ENCODE measurements at regions not wholly inside any gene's neighbourhood (a gene's known extent, or its start where the extent isn't known, plus 50 kb on each side); places are given as distances from the start of the nearest gene placed in this dataset.

DNA sequence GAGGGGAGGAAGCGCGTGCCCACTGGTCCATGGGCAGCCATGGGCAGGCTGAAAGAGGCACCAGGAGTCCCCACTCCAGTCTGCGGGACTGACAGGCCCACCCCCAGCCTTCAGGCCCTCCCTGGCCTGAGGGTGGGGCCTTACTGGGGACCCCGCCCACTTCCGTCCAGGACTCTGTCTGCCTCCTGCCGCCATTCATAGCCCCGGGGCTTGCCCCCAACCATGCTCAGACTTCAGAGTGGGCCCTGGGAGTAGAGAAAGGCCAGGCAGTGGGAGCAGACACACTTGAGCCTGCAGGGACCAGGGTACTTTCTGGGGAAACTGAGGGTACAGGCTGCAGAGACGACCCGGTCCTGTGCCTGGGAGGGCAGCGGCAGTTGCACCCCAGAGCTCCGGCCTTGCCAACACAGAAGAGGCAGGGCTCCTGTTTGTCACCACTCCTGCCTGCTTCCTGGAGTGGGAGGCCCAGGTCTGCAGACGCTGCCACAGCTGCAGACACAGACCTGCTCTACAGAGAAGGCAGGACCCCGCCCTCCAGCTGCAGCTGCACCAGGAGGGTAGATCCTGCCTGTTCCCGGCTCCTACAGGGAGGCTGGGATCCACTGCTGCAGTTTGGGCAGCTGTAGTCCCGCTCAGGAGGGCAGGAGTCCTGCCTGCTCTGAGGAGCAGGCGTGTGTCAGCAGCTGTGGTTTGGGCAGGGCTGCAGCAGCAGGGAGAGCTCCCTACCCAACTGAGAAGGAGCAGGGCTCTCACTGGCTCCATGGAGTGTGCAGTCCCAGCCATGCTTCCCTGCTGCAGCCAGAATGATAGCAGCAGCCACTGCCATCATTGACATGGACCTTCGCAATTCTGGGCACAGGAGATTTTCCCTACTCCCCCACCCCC is 387.9 kb upstream of the ANO3 start:
- no peak overlapping the region for H3K27ac Mint-ChIP-seq

DNA sequence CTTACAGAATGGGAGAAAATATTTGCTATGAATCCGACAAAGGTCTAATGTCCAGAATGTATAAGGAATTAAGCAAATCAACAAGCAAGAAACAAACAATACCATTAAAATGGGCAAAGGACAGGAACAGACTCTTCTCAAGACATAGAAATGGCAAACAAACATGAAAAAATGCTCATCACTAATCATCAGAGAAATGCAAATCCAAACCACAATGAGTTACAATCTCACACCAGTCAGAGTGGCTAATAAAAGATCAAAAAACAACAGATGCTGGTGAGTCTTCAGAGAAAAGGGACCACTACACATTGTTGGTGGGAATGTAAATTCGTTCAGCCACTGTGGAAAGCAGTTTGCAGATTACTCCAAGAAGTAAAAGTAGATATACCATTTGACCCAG is 382.0 kb upstream of the ANO3 start:
- DNase-seq: no peak

More for the DNA sequence above, 387.9 kb upstream of the ANO3 start:
- H3K27ac ChIP-seq (ENCODE audit: insufficient read depth, low read length, poor library complexity, severe bottlenecking): no peak overlapping the region
- Mint-ChIP-seq H3K27me3 (no peaks in the 10 kb centered on the region), H3K9me3 (peaks cover 0 to 16% (median 5%) of the 10 kb centered on the region in 7 donors), H3K36me3 (no peaks in the 10 kb centered on the region), H3K4me1 (no peaks in the 10 kb centered on the region), H3K4me3 (no peak overlapping the region)
- no peaks in the 10 kb centered on the region for H3K27me3 ChIP-seq (ENCODE audit: control insufficient read depth, insufficient read depth, low read length)
- no peaks in the 10 kb centered on the region for H3K36me3 ChIP-seq (ENCODE audit: control insufficient read depth, insufficient read depth, low read length)
- no peaks in the 10 kb centered on the region for H3K9me3 ChIP-seq (ENCODE audit: control insufficient read depth in 2 of 2, low read length in 2 of 2)
- ATAC-seq (ENCODE audit: low read depth in 2 of 2) (no peak), DNase-seq (no peak)
- H3K4me1 ChIP-seq (ENCODE audit: control insufficient read depth, insufficient read depth, low read length, poor library complexity, severe bottlenecking): no peaks in the 10 kb centered on the region
- no peak overlapping the region for H3K4me3 ChIP-seq (ENCODE audit: low read depth, low read length)

DNA sequence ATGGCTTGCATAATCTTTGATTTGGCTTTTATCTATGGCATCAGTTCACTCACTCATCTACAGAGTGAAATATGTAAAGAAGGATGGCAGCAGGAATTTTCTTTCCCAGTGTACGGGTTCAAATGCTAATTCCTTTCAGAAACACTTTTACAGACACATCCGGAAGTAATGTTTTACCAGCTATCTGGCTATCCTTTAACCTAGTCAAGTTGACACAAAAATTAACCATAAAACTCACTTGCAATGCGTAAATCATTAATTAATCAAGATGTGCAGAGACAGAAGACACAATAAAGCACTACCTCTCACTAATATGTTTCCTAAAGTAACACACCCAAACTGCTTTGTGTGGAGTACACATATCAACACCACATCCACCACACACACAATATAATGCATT is 378.9 kb upstream of the ANO3 start:
- Histone ChIP-seq H3K27ac (ENCODE audit: insufficient read depth, low read length, poor library complexity, severe bottlenecking) (no peak overlapping the region), H3K36me3 (ENCODE audit: control insufficient read depth, insufficient read depth, low read length) (no peaks in the 10 kb centered on the region), H3K27me3 (ENCODE audit: control insufficient read depth, insufficient read depth, low read length) (no peaks in the 10 kb centered on the region), H3K9me3 (ENCODE audit: control insufficient read depth in 2 of 2, low read length in 2 of 2) (peaks cover 0 to 4% of the 10 kb centered on the region in 2 experiments), H3K4me1 (ENCODE audit: control insufficient read depth, insufficient read depth, low read length, poor library complexity, severe bottlenecking) (no peaks in the 10 kb centered on the region), H3K4me3 (ENCODE audit: low read depth, low read length) (no peak overlapping the region)
- H3K4me3 Mint-ChIP-seq: no peak overlapping the region
- H3K4me1 Mint-ChIP-seq: no peaks in the 10 kb centered on the region
- H3K27ac Mint-ChIP-seq: no peak overlapping the region
- H3K9me3 Mint-ChIP-seq: peaks cover 0 to 29% (median 5%) of the 10 kb centered on the region in 7 donors
- no peaks in the 10 kb centered on the region for H3K27me3 Mint-ChIP-seq
- no peak for ATAC-seq (ENCODE audit: low read depth in 2 of 2)
- DNase-seq: no peak
- H3K36me3 Mint-ChIP-seq: no peaks in the 10 kb centered on the region

More for the DNA sequence above, 382.0 kb upstream of the ANO3 start:
- Histone ChIP-seq H3K4me3 (ENCODE audit: low read depth, low read length) (no peak overlapping the region), H3K36me3 (ENCODE audit: control insufficient read depth, insufficient read depth, low read length) (no peaks in the 10 kb centered on the region), H3K9me3 (ENCODE audit: control insufficient read depth in 2 of 2, low read length in 2 of 2) (peaks cover 0 to 2% of the 10 kb centered on the region in 2 experiments), H3K27ac (ENCODE audit: insufficient read depth, low read length, poor library complexity, severe bottlenecking) (no peak overlapping the region), H3K27me3 (ENCODE audit: control insufficient read depth, insufficient read depth, low read length) (no peaks in the 10 kb centered on the region), H3K4me1 (ENCODE audit: control insufficient read depth, insufficient read depth, low read length, poor library complexity, severe bottlenecking) (no peaks in the 10 kb centered on the region)
- H3K27ac Mint-ChIP-seq: no peak overlapping the region
- H3K4me3 Mint-ChIP-seq: no peak overlapping the region
- peaks cover 0 to 20% (median 8%) of the 10 kb centered on the region in 7 donors for H3K9me3 Mint-ChIP-seq
- ATAC-seq (ENCODE audit: low read depth in 2 of 2): no peak
- H3K27me3 Mint-ChIP-seq: no peaks in the 10 kb centered on the region
- H3K4me1 Mint-ChIP-seq: no peaks in the 10 kb centered on the region
- H3K36me3 Mint-ChIP-seq: no peaks in the 10 kb centered on the region

DNA sequence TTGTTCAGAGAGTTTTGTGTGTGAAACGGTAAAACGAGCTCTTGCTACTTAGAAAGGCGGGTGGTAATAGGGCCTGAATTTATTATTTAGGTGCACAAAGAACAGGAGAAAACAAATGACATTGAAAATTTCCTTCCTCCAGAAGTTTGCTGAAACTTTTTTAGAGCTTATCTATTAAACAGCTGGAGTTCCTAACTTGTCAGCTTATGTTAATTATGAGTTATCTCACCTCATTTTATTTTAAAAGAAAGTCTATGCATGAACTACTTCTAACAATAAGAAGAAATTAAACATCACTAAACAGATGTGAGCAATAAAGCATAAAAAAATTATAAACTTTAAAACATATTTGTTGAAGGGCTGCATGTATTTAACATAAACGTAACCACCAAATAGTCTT is 373.9 kb upstream of the ANO3 start:
- Histone ChIP-seq H3K27me3 (ENCODE audit: control insufficient read depth, insufficient read depth, low read length) (no peaks in the 10 kb centered on the region), H3K36me3 (ENCODE audit: control insufficient read depth, insufficient read depth, low read length) (no peaks in the 10 kb centered on the region), H3K27ac (ENCODE audit: insufficient read depth, low read length, poor library complexity, severe bottlenecking) (no peak overlapping the region), H3K4me1 (ENCODE audit: control insufficient read depth, insufficient read depth, low read length, poor library complexity, severe bottlenecking) (no peaks in the 10 kb centered on the region), H3K9me3 (ENCODE audit: control insufficient read depth in 2 of 2, low read length in 2 of 2) (peaks cover 0 to 7% of the 10 kb centered on the region in 2 experiments), H3K4me3 (ENCODE audit: low read depth, low read length) (no peak overlapping the region)
- Mint-ChIP-seq H3K36me3 (no peaks in the 10 kb centered on the region), H3K4me3 (no peak overlapping the region), H3K27ac (no peak overlapping the region), H3K9me3 (peaks cover 0 to 28% (median 5%) of the 10 kb centered on the region in 7 donors), H3K4me1 (no peaks in the 10 kb centered on the region), H3K27me3 (no peaks in the 10 kb centered on the region)
- DNase-seq (no peak), ATAC-seq (ENCODE audit: low read depth in 2 of 2) (no peak)

DNA sequence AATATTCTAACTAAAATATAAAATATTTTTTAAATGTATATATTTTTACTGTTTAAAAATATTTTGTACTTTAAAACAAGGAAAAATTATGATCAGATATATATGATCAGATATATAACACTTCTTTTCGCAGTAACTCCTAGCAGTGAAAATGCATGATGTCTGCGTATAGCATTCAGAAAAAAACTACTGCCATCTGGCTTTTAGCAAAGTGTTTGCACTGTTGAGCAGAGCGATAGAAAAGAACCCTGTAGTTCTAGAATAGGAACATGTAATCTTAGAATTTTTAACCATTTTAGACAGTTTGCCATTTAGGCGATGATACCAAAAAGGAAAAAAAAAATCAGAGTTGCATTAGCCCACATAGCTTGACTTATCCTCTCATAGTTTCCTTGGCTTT is 370.4 kb upstream of the ANO3 start:
- Histone ChIP-seq H3K4me3 (ENCODE audit: low read depth, low read length) (no peak overlapping the region), H3K36me3 (ENCODE audit: control insufficient read depth, insufficient read depth, low read length) (no peaks in the 10 kb centered on the region), H3K4me1 (ENCODE audit: control insufficient read depth, insufficient read depth, low read length, poor library complexity, severe bottlenecking) (no peaks in the 10 kb centered on the region), H3K27me3 (ENCODE audit: control insufficient read depth, insufficient read depth, low read length) (no peaks in the 10 kb centered on the region), H3K27ac (ENCODE audit: insufficient read depth, low read length, poor library complexity, severe bottlenecking) (no peak overlapping the region), H3K9me3 (ENCODE audit: control insufficient read depth in 2 of 2, low read length in 2 of 2) (peaks cover 0 to 8% of the 10 kb centered on the region in 2 experiments)
- H3K9me3 Mint-ChIP-seq: peaks cover 0 to 17% (median 6%) of the 10 kb centered on the region in 7 donors
- H3K4me3 Mint-ChIP-seq: no peak overlapping the region
- H3K4me1 Mint-ChIP-seq: no peaks in the 10 kb centered on the region
- no peaks in the 10 kb centered on the region for H3K36me3 Mint-ChIP-seq
- H3K27me3 Mint-ChIP-seq: no peaks in the 10 kb centered on the region
- DNase-seq (no peak), ATAC-seq (ENCODE audit: low read depth in 2 of 2) (no peak)
- no peak overlapping the region for H3K27ac Mint-ChIP-seq

DNA sequence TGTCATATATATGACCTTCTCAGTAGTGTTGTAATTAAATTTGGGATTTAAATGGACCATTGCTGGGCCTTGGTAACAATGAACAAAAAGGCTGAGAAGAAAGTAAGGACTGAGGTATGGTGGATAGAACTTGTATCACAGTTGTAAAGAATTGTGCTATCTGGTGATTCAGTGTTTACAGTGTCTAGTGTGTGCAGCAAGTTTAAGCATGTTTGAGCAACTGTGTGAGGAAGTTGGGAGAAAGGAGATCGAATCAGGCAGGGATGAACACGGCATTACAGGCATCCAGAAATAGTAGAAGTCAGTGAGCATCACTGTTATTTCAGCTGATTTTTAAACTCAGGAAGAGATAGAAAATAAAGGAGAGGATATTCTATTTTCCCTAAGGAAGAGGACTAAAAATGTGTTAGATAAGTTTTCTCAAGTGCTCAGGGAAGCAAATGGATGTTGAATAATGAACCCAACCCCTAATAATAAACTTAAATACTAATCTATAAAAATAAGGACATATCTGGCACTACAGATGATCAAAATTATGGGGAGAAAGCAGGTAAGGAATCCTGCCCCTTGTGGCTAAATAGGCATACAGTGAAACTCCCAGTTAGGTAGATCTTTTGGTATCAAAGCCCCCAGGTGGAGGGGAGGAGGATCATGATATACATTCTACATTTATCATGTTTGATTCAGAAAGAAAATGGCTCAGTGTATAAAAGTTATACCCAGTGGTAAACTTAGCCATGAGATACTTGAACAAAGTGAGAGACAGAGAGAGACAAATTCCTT is 361.0 kb upstream of the ANO3 start:
- Histone ChIP-seq H3K27ac (ENCODE audit: insufficient read depth, low read length, poor library complexity, severe bottlenecking) (no peak overlapping the region), H3K4me1 (ENCODE audit: control insufficient read depth, insufficient read depth, low read length, poor library complexity, severe bottlenecking) (no peaks in the 10 kb centered on the region), H3K36me3 (ENCODE audit: control insufficient read depth, insufficient read depth, low read length) (no peaks in the 10 kb centered on the region), H3K27me3 (ENCODE audit: control insufficient read depth, insufficient read depth, low read length) (no peaks in the 10 kb centered on the region), H3K4me3 (ENCODE audit: low read depth, low read length) (no peak overlapping the region), H3K9me3 (ENCODE audit: control insufficient read depth in 2 of 2, low read length in 2 of 2) (no peaks in the 10 kb centered on the region)
- H3K27ac Mint-ChIP-seq: no peak overlapping the region
- no peaks in the 10 kb centered on the region for H3K4me1 Mint-ChIP-seq
- H3K4me3 Mint-ChIP-seq: no peak overlapping the region
- no peaks in the 10 kb centered on the region for H3K36me3 Mint-ChIP-seq
- H3K9me3 Mint-ChIP-seq: peaks cover 0 to 14% (median 5%) of the 10 kb centered on the region in 7 donors
- ATAC-seq (ENCODE audit: low read depth in 2 of 2) (no peak), DNase-seq (no peak)
- H3K27me3 Mint-ChIP-seq: no peaks in the 10 kb centered on the region

DNA sequence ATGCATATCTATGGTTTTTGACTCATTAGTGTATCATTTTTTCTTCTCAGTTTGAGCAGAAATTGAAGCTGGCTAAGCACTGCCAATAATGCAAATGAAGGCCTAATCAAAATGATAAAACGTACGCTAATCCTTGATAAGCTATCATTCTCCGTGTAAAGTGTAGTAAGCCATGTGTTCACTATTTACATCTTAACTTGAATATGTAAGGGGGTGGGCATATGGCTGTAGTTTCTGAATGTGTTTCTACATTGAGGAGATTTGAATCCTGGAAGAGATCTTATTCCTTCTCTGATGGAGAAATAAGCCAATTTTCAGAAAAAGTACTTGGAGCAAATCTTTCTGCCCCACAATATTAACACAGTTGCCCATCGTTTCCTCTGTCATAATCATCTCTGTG is 351.8 kb upstream of the ANO3 start:
- peaks cover 0 to 5% (median 0%) of the 10 kb centered on the region in 4 donors for H3K4me1 Mint-ChIP-seq
- peaks cover 0 to 27% (median 8%) of the 10 kb centered on the region in 7 donors for H3K9me3 Mint-ChIP-seq
- no peak overlapping the region for H3K4me3 ChIP-seq (ENCODE audit: low read depth, low read length)
- ATAC-seq (ENCODE audit: low read depth in 2 of 2): no peak
- DNase-seq: no peak
- H3K4me3 Mint-ChIP-seq: no peak overlapping the region
- no peaks in the 10 kb centered on the region for H3K36me3 Mint-ChIP-seq
- H3K27ac ChIP-seq (ENCODE audit: insufficient read depth, low read length, poor library complexity, severe bottlenecking): no peak overlapping the region
- H3K9me3 ChIP-seq (ENCODE audit: control insufficient read depth in 2 of 2, low read length in 2 of 2): no peaks in the 10 kb centered on the region
- H3K27me3 ChIP-seq (ENCODE audit: control insufficient read depth, insufficient read depth, low read length): no peaks in the 10 kb centered on the region
- H3K36me3 ChIP-seq (ENCODE audit: control insufficient read depth, insufficient read depth, low read length): no peaks in the 10 kb centered on the region
- H3K27ac Mint-ChIP-seq: no peak overlapping the region
- no peaks in the 10 kb centered on the region for H3K4me1 ChIP-seq (ENCODE audit: control insufficient read depth, insufficient read depth, low read length, poor library complexity, severe bottlenecking)
- H3K27me3 Mint-ChIP-seq: no peaks in the 10 kb centered on the region

Data from CD4-positive, CD25-positive, alpha-beta regulatory T cell (primary cell).